OCI-LY7 (cell line): ENCODE measurements at regions not wholly inside any gene's neighbourhood (a gene's known extent, or its start where the extent isn't known, plus 50 kb on each side); places are given as distances from the start of the nearest gene placed in this dataset.

ENCODE experiments used
- BruUV-seq: library from RNA; stranded (reverse); fragments of 400-500 nt; replicated peaks from 2 replicates; lab custom pipeline; 2021; lab: Mats Ljungman, UMichigan
- CTCF ChIA-PET: fragments of 300-600 bp; sonication (Branson Sonifier 250); formaldehyde crosslinking; loops from one replicate; lab custom pipeline; 2022; ENCODE audit warnings: antibody characterized with exemption; ENCODE audit not compliant: unreplicated experiment; lab: Charles Lee
- POLR2A ChIA-PET: fragments of 300-600 bp; sonication (Branson Sonifier 250); formaldehyde crosslinking; loops from one replicate; lab custom pipeline; 2022; ENCODE audit warnings: antibody characterized with exemption; lab: Charles Lee
- DNase-seq: peaks from one replicate; pipeline ENCODE4 v3.0.0-alpha.2; 2015; ENCODE audit warnings: low spot score
- H2AFZ ChIP-seq: fragments of 200-600 bp; sonication (generic), shearing (Covaris generic); 2 replicates; pipeline ENCODE4 v1.6.1; 2014; ENCODE audit warnings: mild to moderate bottlenecking, antibody characterized with exemption, low read length, moderate library complexity
- H3K27ac ChIP-seq: fragments of 200-600 bp; sonication (generic); 2 replicates; pipeline ENCODE4 v1.5.1; 2014; ENCODE audit warnings: mixed run types, low read depth, mild to moderate bottlenecking, moderate library complexity, low read length, inconsistent platforms; ENCODE audit not compliant: poor library complexity, severe bottlenecking
- H3K36me3 ChIP-seq: fragments of 200-600 bp; sonication (generic); 2 replicates; pipeline ENCODE4 v1.6.1; 2014; ENCODE audit warnings: mild to moderate bottlenecking, antibody characterized with exemption, low read length, moderate library complexity, mixed read lengths; ENCODE audit not compliant: insufficient read depth
- H3K4me1 ChIP-seq: fragments of 200-600 bp; sonication (generic); 2 replicates; pipeline ENCODE4 v1.5.1; 2014; ENCODE audit warnings: mild to moderate bottlenecking, low read length; ENCODE audit not compliant: insufficient read depth, poor library complexity, severe bottlenecking
- H3K4me2 ChIP-seq: fragments of 200-600 bp; sonication (generic); 2 replicates; pipeline ENCODE4 v1.6.1; 2014; ENCODE audit warnings: mild to moderate bottlenecking, low read length
- H3K4me3 ChIP-seq: fragments of 200-600 bp; sonication (generic); 2 replicates; pipeline ENCODE4 v1.5.1; 2014; ENCODE audit warnings: mild to moderate bottlenecking, low read depth, low read length; ENCODE audit not compliant: poor library complexity, severe bottlenecking
- H3K79me2 ChIP-seq: fragments of 200-600 bp; sonication (generic); 2 replicates; pipeline ENCODE4 v1.6.1; 2016; ENCODE audit warnings: low read depth, mild to moderate bottlenecking, low read length, moderate library complexity, mixed read lengths; ENCODE audit not compliant: insufficient read depth
- H3K9me2 ChIP-seq: fragments of 200-600 bp; sonication (generic); 2 replicates; pipeline ENCODE4 v1.6.1; 2016; ENCODE audit warnings: mild to moderate bottlenecking, low read length, mixed read lengths; ENCODE audit not compliant: insufficient read depth
- H3K9me3 ChIP-seq: fragments of 200-600 bp; sonication (generic); 2 replicates; pipeline ENCODE4 v1.6.1; 2014; ENCODE audit warnings: mild to moderate bottlenecking, mixed run types, low read length, mixed read lengths
- H4K20me1 ChIP-seq: fragments of 200-600 bp; sonication (generic); 2 replicates; pipeline ENCODE4 v1.6.1; 2014; ENCODE audit warnings: mild to moderate bottlenecking, antibody characterized with exemption, low read length, moderate library complexity, mixed read lengths; ENCODE audit not compliant: insufficient read depth
- EZH2phosphoT487 ChIP-seq: fragments of 200-600 bp; sonication (generic); IDR thresholded peaks from 2 replicates; pipeline ENCODE4 v1.6.1; 2018; ENCODE audit warnings: low read depth, borderline replicate concordance, mild to moderate bottlenecking, mixed run types, antibody characterized with exemption, low read length, moderate library complexity, mixed read lengths
- intact Hi-C: fragments of 100-400 bp; cut with micrococcal nuclease; formaldehyde crosslinking; loops from one replicate; pipeline ENCODE4 v1.10.0; 2022; ENCODE audit not compliant: unreplicated experiment
- TF ChIP-seq, protein P1 (sequence below): fragments of 200-600 bp; sonication (generic); conservative IDR thresholded peaks from 2 replicates; pipeline ENCODE4 v1.5.1; 2014; ENCODE audit warnings: mild to moderate bottlenecking, antibody characterized with exemption, low read length, moderate library complexity, mixed read lengths

DNA sequence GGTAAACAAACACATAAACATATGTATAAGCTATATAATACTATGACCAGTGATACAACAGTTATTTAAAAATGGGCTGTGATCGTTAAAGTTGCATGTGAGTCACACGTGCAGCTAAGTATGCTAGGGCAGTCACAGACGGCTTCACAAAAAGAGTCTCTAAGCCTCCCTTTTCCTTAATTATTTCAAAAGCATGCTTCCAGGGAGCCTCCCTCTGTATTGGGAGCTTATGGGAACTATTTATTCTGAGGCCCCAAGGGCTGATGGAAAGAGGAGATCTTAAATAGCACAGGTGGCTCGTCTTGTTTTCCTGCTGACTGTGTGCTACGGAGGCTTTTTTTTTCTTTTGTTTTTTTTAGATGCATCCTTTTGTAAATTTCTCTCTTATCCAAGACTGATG lies 94.3 kb downstream of the ADCYAP1 start:
- Histone ChIP-seq H3K4me3 (no peak overlapping the region), H3K9me2 (no peaks in the 10 kb centered on the region), H3K27ac (no peak overlapping the region), H4K20me1 (no peaks in the 10 kb centered on the region), H3K79me2 (no peaks in the 10 kb centered on the region), H3K4me1 (no peaks in the 10 kb centered on the region), H3K36me3 (no peaks in the 10 kb centered on the region), H3K4me2 (no peak overlapping the region), H2AFZ (no peak overlapping the region), H3K9me3 (no peaks in the 10 kb centered on the region)
- ChIA-PET POLR2A (interaction anchor here (0.6 kb wide), 1 partner anchor 76 kb away, joined by 4 read pairs; no protein-coding TSS in a partner anchor), CTCF (no interaction called here)
- no peak for DNase-seq
- intact Hi-C loops = no loop called here
- no TSS peak for BruUV-seq
- TF ChIP-seq, protein P1, sequence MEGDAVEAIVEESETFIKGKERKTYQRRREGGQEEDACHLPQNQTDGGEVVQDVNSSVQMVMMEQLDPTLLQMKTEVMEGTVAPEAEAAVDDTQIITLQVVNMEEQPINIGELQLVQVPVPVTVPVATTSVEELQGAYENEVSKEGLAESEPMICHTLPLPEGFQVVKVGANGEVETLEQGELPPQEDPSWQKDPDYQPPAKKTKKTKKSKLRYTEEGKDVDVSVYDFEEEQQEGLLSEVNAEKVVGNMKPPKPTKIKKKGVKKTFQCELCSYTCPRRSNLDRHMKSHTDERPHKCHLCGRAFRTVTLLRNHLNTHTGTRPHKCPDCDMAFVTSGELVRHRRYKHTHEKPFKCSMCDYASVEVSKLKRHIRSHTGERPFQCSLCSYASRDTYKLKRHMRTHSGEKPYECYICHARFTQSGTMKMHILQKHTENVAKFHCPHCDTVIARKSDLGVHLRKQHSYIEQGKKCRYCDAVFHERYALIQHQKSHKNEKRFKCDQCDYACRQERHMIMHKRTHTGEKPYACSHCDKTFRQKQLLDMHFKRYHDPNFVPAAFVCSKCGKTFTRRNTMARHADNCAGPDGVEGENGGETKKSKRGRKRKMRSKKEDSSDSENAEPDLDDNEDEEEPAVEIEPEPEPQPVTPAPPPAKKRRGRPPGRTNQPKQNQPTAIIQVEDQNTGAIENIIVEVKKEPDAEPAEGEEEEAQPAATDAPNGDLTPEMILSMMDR = no peak
- TF ChIP-seq EZH2phosphoT487 = no peak

DNA sequence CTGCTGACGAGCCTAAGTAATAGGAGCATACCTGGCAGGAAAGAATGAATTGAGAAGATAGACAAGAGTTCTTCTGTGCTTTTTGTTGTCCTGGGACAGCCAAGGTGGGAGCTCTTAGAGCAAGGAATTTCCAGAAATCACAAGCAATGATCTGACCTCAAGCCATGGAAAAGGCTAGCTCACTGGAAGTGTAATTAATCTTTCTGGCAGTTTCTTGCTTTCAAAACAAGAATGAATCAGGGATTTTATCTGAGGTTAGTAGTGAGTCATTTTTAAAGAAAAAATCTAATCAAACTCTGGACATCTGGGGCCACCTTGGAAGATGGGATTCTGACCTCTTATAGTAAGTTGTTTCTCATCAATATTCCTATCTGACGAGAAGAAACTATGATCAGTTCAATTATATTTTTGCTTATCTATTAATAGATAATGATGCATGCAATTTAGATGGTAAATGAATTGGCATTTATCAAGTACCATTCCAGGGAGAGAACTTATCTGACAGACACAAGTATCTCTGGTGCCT lies 98.0 kb downstream of the ADCYAP1 start:
- Histone ChIP-seq H3K79me2 (no peaks in the 10 kb centered on the region), H3K4me3 (no peak overlapping the region), H3K4me1 (no peaks in the 10 kb centered on the region), H3K36me3 (no peaks in the 10 kb centered on the region), H4K20me1 (no peaks in the 10 kb centered on the region), H3K9me2 (no peaks in the 10 kb centered on the region), H3K27ac (no peak overlapping the region), H2AFZ (no peak overlapping the region), H3K4me2 (no peak overlapping the region), H3K9me3 (no peaks in the 10 kb centered on the region)
- no peak for DNase-seq
- no TSS peak for BruUV-seq
- intact Hi-C loops = no loop called here
- POLR2A ChIA-PET = no interaction called here
- no peak for TF ChIP-seq EZH2phosphoT487
- CTCF ChIA-PET = no interaction called here

DNA sequence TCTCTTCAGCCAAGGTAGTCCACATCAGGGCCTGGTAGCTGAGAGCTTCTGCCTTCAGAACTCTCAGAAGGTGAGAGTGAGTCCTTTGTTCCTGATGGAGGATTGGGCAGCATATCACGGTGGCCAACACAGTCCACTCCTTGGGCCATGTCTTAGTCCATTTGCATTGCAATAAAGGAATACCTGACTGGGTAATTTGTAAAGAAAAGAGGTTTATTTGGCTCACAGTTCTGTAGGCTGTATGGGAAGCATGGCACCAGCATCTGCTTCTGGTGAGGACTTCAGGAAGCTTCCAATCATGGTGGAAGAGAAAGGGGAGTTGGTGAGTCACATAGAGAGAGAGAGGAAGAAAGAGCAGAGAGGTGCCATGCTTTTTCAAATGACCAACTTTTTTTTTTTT lies 98.8 kb downstream of the ADCYAP1 start:
- Histone ChIP-seq H3K4me3 (no peak overlapping the region), H3K79me2 (no peaks in the 10 kb centered on the region), H3K9me3 (no peaks in the 10 kb centered on the region), H3K9me2 (no peaks in the 10 kb centered on the region), H3K36me3 (no peaks in the 10 kb centered on the region), H3K4me1 (no peaks in the 10 kb centered on the region), H3K4me2 (no peak overlapping the region), H4K20me1 (no peaks in the 10 kb centered on the region), H3K27ac (no peak overlapping the region), H2AFZ (no peak overlapping the region)
- TF ChIP-seq, protein P1 = no peak
- TF ChIP-seq EZH2phosphoT487 = no peak
- DNase-seq = no peak
- no TSS peak for BruUV-seq
- POLR2A ChIA-PET = no interaction called here
- intact Hi-C loops = no loop called here
- CTCF ChIA-PET = no interaction called here
